ENCODE measurements at regions not wholly inside any gene's neighbourhood (a gene's known extent, or its start where the extent isn't known, plus 50 kb on each side); places are given as distances from the start of the nearest gene placed in this dataset.

GRCh38 chr6:90650041-90650940 is 63.4 kb upstream of the MAP3K7 start:
- no peak for TF ChIP-seq CTCF (IDR thresholded peaks at IDR 0.05; ENCODE audit: unreplicated experiment)
- H3K27ac Mint-ChIP-seq, result no peak overlapping the region
- H3K27me3 Mint-ChIP-seq (ENCODE audit: low read depth), result peaks cover 41% of the 10 kb centered on the region
- peaks cover 12% of the 10 kb centered on the region for H3K4me1 Mint-ChIP-seq
- no peak for DNase-seq (ENCODE audit: low spot score in 2 of 2, unreplicated experiment in 2 of 2)
- no peaks in the 10 kb centered on the region for H3K9me3 Mint-ChIP-seq
- H3K36me3 Mint-ChIP-seq, result no peaks in the 10 kb centered on the region
- H3K4me3 Mint-ChIP-seq, result no peak overlapping the region

- no peak for TF ChIP-seq CTCF (IDR thresholded peaks at IDR 0.05; ENCODE audit: unreplicated experiment)
- Mint-ChIP-seq H3K9me3 (no peaks in the 10 kb centered on the region), H3K36me3 (no peaks in the 10 kb centered on the region), H3K27me3 (ENCODE audit: low read depth) (peaks cover 35% of the 10 kb centered on the region), H3K4me3 (no peak overlapping the region), H3K27ac (no peak overlapping the region), H3K4me1 (peaks cover 7% of the 10 kb centered on the region)
- no peak for DNase-seq (ENCODE audit: low spot score in 2 of 2, unreplicated experiment in 2 of 2)
Measured at GRCh38 chr6:90648873-90649272, 62.0 kb upstream of the MAP3K7 start.

- Mint-ChIP-seq H3K9me3 (no peaks in the 10 kb centered on the region), H3K36me3 (no peaks in the 10 kb centered on the region), H3K27ac (no peak overlapping the region), H3K4me3 (no peak overlapping the region), H3K27me3 (ENCODE audit: low read depth) (peaks cover 32% of the 10 kb centered on the region), H3K4me1 (peaks cover 7% of the 10 kb centered on the region)
- DNase-seq (ENCODE audit: low spot score in 2 of 2, unreplicated experiment in 2 of 2), result no peak
- no peak for TF ChIP-seq CTCF (IDR thresholded peaks at IDR 0.05; ENCODE audit: unreplicated experiment)
Measured at GRCh38 chr6:90646940-90647339, 60.1 kb upstream of the MAP3K7 start.

GRCh38 chr6:90645634-90646033 is 58.8 kb upstream of the MAP3K7 start:
- Mint-ChIP-seq H3K27ac (no peak overlapping the region), H3K4me1 (peaks cover 7% of the 10 kb centered on the region), H3K36me3 (no peaks in the 10 kb centered on the region), H3K27me3 (ENCODE audit: low read depth) (peaks cover 31% of the 10 kb centered on the region), H3K4me3 (no peak overlapping the region), H3K9me3 (no peaks in the 10 kb centered on the region)
- no peak for TF ChIP-seq CTCF (IDR thresholded peaks at IDR 0.05; ENCODE audit: unreplicated experiment)
- DNase-seq (ENCODE audit: low spot score in 2 of 2, unreplicated experiment in 2 of 2), result no peak

GRCh38 chr6:90644492-90644891 is 57.6 kb upstream of the MAP3K7 start:
- Mint-ChIP-seq H3K27ac (no peak overlapping the region), H3K4me3 (no peak overlapping the region), H3K9me3 (peaks cover 5% of the 10 kb centered on the region), H3K36me3 (no peaks in the 10 kb centered on the region), H3K27me3 (ENCODE audit: low read depth) (peaks cover 25% of the 10 kb centered on the region), H3K4me1 (peaks cover 7% of the 10 kb centered on the region)
- TF ChIP-seq CTCF (IDR thresholded peaks at IDR 0.05; ENCODE audit: unreplicated experiment), result no peak
- DNase-seq (ENCODE audit: low spot score in 2 of 2, unreplicated experiment in 2 of 2), result no peak
